PC-9 (cell line): ENCODE measurements at regions not wholly inside any gene's neighbourhood (a gene's known extent, or its start where the extent isn't known, plus 50 kb on each side); places are given as distances from the start of the nearest gene placed in this dataset.

Experiments used
- CTCF ChIP-seq: fragments of 200-600 bp; sonication (generic); conservative IDR thresholded peaks from 2 replicates; pipeline ENCODE4 v1.6.1; 2017; ENCODE audit warnings: mixed run types, antibody characterized with exemption, mild to moderate bottlenecking, moderate library complexity
- EZH2 ChIP-seq: fragments of 200-600 bp; sonication (generic); IDR thresholded peaks from 2 replicates; pipeline ENCODE4 v1.8.0; 2017; ENCODE audit warnings: antibody characterized with exemption, low read depth

DNA sequence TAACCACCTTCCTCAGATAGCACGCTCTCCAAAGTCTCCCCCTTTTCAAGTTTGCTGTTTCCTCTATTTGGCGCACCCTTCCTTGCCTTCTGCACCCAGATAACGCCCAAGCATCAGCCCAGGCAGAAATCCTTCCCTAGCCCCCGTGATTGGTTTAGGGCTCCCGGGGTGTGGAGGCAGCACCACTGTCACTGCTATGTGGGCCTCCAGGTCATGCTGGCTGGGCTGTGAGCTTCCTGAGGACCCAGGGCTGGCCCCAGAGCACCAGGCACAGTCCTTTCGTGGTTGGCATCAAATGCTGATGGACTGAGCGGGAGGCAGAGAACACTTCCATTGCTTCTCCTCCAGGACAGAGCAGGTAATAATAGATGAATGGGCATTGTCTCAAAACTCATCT, 311.4 kb downstream of the BCL11B start:
- TF ChIP-seq CTCF (no peak), EZH2 (no peak)
